HG03066 (cell line): ENCODE measurements at regions not wholly inside any gene's neighbourhood (a gene's known extent, or its start where the extent isn't known, plus 50 kb on each side); places are given as distances from the start of the nearest gene placed in this dataset.

Experiments used
- ATAC-seq: cut with Tn5 transposase; IDR thresholded peaks from one replicate; pipeline ENCODE4 v1.9.1; 2021; ENCODE audit warnings: low read depth; ENCODE audit not compliant: unreplicated experiment

- ATAC-seq: no peak
These were observed 116.1 kb downstream of the FAM43A start for GRCh38 chr3:194801461-194802432.

DNA sequence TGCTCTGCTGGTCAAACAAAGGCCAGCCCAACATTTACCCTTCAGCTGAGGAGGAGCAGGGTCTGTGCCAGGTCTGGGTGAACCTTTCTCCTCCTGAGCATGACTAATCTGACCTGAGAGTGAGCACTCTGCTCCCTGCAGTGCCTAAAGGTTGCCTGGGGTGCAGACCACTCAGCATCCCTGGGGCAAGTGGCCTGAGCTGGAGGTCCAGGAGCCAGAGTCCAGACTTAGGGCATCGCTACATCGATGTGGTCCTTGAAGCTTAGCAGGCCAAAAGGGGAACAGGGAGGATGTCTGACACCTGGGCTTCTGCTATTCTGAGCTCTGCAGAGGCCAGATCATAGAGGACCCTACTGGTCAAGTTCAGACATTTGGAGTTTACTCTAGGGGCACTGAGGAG is 119.1 kb downstream of the FAM43A start:
- no peak for ATAC-seq

DNA sequence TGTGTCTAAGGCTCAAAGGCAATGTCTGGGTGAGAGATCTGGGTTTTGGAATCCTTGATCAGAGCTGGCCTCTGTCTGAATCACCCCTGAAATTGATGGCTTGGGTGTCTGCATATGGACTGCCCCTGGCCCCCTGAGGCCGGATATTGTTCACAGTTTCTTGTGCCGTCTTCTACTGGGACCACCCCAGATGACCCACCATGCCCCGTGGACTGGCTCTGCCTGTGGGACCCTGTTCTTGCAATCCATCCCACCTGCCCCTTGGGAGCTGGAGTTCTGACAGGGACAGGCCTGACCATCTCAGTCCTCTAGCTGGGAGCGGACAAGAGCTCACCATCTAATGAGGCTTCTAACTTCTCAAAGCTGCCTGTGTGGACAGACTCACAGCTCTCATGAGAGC is 119.9 kb downstream of the FAM43A start:
- ATAC-seq: no peak

GRCh38 chr3:194806991-194807630 is 121.4 kb downstream of the FAM43A start:
- no peak for ATAC-seq

DNA sequence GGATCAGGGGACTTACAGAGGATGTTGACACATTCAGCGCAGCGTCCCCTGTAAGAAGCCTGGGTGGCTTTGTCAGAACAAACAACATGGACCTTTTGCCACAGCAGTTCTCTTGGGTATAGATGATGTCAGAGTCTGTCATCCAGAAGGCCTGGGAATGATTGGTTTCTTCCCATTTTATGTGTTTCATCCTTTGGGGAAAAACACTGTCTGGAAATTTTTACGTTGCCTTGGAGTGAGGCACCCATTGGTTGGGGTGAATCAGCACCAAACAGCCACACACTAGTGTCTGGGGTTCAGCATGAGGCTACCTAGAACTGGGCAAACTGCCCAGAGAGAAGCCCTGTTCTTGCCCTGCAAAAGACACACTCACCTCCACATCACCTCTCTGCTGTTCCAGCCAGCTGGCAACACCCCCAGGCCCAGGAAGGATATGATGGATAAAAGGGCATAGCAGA is 123.0 kb downstream of the FAM43A start:
- ATAC-seq: no peak

DNA sequence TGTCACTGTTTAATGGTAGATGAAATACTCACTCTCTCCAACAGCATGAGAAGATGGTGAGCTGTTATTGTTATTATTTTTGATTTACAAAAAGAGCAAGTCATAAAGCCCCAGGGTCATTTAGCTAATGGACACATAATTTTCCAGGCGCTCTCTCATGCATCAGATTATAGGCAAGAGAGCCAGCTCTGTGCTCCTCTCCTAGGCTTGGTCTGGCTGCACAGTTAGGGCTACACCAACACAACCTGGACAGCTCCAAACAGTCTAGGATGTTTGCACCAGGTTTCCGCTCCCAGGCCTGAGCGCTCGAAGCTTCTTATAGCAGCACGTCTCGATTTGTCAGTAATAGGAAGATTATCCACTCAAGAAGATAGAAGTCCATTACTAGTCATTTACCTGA is 123.7 kb downstream of the FAM43A start:
- ATAC-seq: no peak

DNA sequence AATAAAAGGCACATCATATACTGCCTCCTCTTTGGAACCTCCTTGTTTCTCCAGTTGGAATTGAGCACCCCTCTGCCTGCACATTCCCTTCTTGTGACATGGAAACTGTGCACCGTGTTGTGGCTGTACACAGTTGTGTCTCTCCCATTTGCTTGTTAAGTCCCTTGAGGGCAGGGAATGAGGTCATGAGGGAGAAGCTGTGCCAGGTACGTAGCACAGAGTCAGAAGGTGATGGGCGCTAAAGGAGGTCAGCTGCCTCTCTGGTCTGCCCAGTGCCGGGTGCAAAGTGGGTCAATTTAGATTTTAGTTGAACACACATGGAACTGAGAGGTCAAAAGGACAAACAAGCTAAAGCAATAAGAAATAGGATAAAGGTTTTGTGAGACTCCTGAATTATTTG is 124.4 kb downstream of the FAM43A start:
- no peak for ATAC-seq

DNA sequence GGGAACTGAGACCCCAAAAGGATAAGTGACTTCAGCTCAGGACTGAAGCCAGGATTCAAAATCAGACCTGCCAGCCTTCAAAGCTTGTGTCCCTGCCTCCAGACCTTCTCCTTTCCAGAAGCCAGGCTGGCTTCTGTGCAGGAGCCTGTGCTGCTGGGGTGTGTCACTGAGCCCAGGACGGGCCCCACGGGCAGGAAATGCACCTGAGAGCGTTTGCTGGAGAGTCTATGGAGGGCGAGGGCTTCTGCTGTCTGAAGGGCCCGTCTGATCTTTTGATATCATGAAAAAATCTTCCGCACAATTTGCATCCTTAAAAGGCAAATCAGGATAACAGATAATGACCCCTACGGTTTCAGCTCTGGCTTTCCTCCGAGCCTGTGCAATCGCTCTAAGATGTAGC is 125.4 kb downstream of the FAM43A start:
- no peak for ATAC-seq

DNA sequence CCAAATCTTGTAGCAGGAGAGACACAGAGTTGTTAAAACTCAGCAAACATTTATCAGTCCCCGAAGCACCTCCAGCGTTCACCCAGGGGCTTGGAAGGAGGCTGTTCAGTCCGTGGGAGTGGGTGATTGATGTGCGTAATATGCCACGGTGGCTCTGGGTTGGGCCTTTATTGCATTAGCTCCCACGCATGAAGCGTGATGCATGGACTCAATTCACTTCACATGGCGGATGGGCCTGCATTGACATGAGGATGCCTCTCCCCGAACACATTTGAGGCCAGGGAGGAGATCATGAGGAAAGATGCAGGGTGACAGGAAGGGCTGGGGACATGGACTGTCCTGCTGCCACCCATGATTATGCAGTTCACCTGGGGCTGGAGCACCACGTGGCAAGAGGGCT is 126.5 kb downstream of the FAM43A start:
- no peak for ATAC-seq

GRCh38 chr3:194814878-194815357 is 129.2 kb downstream of the FAM43A start:
- ATAC-seq: no peak

- no peak for ATAC-seq
These were observed 131.3 kb downstream of the FAM43A start for GRCh38 chr3:194816748-194817591.

GRCh38 chr3:194817592-194817930 is 131.9 kb downstream of the FAM43A start:
- ATAC-seq: no peak

GRCh38 chr3:194817936-194818335 is 132.3 kb downstream of the FAM43A start:
- no peak for ATAC-seq

GRCh38 chr3:194824100-194824499 is 138.4 kb downstream of the FAM43A start:
- ATAC-seq: no peak

- ATAC-seq: no peak
These were observed 139.0 kb downstream of the FAM43A start for GRCh38 chr3:194824701-194825111.

- ATAC-seq: no peak
These were observed 140.9 kb downstream of the FAM43A start for GRCh38 chr3:194826594-194826993.

DNA sequence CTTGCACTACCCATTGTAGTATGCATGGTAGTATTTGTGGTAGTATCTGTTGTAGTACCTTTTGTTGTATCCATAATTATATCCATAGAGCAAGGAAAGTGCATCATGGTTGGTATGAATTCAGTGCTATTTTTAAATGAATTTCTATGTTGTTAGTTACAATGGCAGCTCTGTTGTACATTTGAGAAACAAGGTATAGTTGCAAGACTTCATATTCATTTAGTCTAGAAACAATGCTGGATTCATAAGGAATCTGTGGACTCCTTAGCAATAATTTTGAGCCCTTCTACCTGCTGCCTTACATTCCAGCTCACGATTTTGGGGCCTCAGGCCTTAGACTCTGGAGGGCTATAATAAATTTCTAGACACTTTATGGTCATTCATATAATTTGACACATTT is 141.8 kb downstream of the FAM43A start:
- ATAC-seq: no peak

- ATAC-seq: no peak
These were observed 142.4 kb downstream of the FAM43A start for GRCh38 chr3:194828116-194828515.

DNA sequence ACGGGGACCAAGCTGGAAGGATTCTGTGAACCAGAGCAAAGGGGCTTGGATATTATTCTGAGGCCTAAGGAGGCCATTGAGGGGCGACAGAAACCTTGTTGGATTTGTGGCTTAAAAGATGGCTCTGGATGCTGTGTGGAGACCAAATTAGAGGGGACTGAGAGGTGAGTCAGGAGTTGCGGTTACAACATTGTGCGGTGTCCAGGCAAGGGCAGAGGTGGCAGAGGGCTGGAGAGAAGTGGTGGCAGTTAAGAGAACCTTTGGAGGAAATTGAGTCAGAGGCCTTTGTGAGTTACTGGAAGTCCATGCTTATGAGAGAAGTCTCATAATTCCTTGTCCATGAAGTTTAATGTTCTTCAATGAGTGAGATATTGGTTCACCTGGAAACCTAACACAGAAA is 143.2 kb downstream of the FAM43A start:
- ATAC-seq: no peak

GRCh38 chr3:194830401-194830800 is 144.7 kb downstream of the FAM43A start:
- no peak for ATAC-seq

- no peak for ATAC-seq
These were observed 145.3 kb downstream of the FAM43A start for GRCh38 chr3:194830978-194831377.
